IPS-NIHi7 (cell line): ENCODE measurements at regions not wholly inside any gene's neighbourhood (a gene's known extent, or its start where the extent isn't known, plus 50 kb on each side); places are given as distances from the start of the nearest gene placed in this dataset.

Source experiments
- DNase-seq: peaks from one replicate; pipeline ENCODE4 v3.0.0; 2012; ENCODE audit warnings: mixed read lengths; ENCODE audit errors: extremely low spot score

DNA sequence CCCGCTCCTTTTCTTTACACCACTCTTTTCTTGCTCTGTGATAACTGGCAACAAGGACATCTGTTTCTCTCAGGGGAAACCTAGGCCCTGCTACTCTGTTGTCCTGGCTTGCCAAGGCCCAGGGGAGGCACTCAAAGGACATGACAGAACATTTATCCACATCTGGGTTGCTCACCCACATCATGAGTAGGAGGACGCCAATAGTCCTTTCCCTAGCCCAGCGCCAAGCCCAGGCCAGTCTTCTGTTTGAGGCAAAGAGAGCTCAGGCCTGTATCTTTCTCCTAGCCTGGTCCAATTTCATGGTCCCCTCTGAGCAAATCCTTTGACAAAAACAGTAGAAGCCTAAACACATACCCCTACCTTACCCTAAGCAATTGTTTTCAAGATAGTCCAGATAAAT lies 366.8 kb upstream of the SGCD start:
- DNase-seq = no peak

DNA sequence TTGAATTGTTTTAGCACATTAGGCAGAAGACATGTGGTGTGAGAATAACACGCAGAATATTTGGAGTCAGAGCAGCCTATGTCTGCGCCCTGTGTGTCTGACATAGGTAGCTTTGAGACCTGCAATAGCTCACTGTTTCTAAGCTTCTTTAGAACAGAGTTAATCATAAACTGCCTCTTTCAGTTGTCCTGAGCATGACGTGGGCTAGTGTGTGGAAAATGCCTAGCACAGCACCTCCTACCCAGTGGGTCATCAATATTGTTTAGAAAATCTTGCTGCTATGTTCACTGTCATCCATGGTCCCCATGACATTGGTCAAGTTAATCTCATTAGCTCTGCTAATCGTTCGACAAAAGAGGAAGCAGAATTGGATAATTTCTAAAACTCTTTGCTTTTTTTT lies 357.4 kb upstream of the SGCD start:
- DNase-seq = no peak

DNA sequence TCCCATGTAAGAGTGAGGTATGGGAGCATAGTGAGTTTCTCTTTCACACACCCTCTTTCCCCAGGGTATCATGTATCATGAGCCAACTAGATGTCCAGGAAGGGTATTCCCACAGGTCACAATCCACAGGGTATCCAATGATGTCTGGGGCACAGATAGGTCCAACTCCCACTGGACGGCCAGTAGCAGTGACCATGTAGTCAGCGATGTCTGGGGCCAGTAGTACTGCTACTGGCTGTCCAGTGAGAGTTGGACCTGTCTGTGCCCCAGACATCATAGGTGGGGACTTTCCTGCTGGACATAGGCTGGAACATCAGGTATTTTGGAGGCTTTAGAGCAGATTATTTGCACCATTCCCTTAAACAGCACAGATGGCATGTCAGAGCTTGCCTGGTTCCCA lies 352.6 kb upstream of the SGCD start:
- no peak for DNase-seq

DNA sequence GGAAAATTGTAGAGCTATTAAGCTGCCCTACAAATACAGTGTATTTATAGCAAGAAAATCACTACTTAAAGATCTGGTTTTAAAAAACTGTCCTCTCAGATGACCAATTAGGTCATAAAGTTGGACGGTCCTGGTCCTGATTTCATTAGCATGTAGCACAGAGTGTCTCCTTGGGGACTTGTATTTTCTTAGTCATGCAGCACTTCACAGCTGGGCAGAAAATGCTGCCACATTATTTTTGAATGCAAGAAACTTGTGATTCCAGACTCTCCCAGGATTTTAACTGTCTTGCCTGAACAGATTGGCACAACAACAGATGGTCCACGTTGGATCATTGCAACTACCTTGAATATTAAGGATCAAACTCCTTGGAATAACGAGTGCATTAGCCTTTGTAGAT lies 348.1 kb upstream of the SGCD start:
- DNase-seq = no peak

DNA sequence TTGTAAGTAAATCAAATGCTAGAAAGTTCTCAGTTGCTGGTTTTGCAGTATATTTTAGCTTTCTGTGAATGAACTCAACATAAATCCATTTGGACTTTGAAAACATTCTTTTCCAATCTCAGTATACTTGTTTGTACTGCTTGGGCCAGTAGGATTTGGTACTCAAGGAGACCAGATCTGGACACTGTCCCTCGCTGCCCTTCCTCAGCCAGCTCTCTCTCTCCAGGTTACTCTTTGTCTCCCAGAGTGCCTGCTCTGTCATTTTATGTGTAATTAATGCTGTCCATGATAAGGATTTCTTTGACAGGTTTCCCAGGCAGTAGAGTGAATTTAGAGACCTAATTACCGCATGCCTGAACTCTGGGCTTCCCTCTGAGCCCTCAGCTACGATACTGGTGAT lies 344.6 kb upstream of the SGCD start:
- no peak for DNase-seq

DNA sequence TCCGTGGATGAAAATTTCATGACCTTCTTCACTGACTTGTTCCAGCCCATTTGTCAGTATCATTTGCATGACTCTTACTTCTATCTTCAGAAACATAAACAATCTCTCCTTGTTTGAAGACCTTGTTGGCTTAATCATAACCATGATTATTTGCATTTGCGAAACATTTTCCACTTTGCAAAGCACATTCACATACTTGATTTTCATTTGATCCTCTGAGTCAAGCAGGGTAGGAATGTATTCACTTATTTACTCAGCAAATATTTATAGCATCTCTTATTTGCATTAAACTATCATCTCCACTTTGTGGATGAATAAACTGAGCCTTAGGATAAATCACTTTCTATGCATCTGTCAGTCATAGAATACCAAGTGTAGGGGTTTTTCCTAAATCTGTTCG lies 343.0 kb upstream of the SGCD start:
- DNase-seq = no peak

DNA sequence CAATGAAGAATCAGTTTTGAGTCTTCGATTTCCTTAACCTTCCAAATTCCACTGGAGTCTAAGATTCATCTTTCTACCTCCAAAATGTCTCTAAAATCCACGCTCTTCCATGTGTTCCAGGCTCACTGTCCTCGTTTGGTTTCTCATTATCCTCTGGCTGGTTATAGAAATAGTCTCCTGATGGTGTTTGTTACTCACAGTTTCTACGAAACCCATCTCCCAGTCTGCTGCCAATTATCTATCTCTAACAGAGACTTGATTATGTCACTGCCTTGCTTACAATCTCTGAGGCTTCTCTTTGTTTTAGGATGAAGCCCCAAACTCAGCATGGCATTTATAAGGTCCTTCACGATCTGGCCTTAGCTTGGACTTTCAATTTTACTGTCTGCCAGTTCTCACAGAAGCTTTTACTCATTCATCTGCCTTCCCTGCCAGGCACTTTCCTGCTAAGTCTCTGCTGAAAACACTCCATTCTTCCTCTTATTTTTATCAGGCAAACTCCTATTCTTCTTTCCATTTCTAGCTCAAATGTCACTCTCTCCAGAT lies 339.6 kb upstream of the SGCD start:
- no peak for DNase-seq

DNA sequence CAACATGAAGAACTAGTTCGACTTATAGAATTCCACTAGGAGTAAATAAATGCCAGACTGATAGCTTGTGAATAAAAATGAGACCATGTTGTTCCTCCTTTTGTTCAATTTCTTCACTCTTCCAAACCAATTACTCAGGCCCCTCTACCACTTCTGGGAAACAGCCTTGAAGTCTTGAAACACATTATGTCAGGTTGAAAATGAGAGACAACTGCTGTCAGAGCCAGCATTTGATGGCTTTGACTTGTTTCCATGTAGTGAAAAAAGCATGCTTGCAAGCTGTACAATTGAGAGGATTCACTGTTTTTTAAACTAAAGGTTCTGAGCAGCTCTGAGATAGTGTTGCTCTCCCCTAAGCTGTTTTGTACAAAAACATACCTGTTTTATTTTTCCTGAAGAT lies 337.1 kb upstream of the SGCD start:
- DNase-seq = no peak

DNA sequence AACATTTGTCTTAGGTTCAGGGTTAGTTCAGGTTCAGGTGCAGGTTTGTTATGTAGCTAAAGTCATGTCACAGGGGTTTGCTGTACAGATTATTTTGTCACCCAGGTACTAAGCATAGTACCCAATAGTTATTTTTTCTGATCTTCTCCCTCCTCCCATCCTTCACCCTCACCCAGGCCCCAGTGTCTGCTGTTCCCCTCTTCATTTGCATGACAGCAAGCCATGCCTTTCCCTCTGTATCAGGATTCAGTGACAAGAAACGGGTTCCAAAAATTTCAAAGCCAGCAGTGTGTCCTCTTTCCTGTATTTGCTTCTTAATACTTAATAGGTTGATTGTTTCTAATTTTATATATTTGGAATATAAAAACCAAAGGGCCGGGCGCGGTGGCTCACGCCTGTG lies 330.8 kb upstream of the SGCD start:
- no peak for DNase-seq

DNA sequence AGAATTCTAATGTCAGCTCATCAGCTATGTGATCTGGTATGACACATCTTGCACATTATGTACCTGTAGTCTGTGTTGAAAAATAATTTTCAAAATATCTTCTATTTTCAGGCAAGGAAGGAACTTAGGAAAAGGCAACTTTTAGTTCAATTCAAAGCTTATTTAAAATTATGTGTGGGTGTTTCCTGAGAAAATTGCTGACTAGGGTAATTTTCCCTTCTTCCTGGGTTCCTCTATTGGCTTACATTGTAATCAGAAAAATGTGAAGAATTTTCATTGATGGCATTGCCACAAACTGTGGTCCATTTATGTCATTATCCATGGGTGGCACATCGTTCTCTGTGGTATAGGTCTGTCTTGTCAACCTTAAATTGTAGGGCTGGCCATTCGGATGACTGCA lies 328.7 kb upstream of the SGCD start:
- no peak for DNase-seq

DNA sequence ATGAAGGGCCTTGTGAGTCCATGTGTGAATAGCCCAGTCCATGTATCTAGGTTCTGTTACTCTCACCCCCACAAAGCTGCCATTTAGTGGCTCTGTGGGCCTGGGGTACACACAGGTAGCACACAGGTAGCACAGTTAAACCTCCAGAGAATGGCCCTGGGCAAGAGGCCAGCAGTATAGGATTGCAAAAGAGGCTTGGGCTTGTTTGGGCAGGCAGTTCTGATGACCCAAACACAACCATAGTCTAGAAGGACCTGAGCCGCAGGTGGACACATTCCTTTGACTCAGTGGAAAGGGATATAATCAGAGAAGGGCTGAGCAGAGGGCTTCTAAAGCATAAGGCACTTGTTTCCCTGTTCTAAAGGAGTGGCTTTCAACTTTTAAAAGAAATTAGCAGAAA lies 326.8 kb upstream of the SGCD start:
- DNase-seq = no peak

DNA sequence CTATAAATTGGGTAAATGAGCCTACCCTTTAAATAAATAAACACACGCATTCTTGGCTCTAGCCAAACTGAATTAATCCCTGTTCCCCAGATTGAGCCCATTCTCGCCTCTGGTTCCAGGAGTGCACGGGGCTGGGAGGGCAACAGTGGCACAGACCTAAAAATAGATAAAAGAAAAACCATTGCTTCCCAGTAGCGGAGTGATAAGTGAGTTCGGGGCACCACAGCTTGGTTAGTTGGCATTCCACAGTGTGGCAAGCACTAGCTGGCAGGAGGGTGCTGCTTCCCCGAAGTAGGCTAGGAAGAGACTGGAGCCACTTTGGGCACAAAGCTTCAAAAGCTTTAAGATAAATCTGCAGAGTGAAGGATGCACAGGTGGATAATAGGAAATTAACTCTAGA lies 322.2 kb upstream of the SGCD start:
- DNase-seq = no peak

DNA sequence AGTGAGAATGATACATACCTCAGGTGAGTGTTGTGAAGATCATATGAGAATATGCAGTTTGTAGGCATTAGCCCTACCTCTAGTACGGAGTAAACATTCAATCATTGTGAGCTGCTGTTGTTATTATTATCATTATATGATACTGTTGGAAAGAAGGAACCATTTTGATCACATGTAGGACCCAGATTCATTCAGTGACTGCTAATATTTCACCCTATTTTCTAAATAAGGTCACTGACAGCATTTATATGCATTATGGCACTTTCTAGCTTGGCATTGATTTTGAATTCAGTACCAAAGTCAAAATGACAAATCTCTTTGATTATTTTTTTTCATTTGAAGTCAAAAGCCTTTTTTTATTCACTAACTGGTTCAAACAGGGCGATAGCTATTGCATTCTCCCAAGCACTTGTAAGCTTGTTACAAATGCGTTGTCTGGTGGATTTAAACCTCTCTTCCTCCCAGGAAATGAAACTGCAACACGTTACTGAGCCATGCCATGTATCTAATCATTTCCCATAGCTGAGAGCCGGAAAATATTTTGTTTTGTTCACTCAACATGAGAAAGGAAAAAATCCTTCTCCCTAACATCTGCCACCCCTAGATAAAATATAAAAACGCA lies 320.8 kb upstream of the SGCD start:
- no peak for DNase-seq

DNA sequence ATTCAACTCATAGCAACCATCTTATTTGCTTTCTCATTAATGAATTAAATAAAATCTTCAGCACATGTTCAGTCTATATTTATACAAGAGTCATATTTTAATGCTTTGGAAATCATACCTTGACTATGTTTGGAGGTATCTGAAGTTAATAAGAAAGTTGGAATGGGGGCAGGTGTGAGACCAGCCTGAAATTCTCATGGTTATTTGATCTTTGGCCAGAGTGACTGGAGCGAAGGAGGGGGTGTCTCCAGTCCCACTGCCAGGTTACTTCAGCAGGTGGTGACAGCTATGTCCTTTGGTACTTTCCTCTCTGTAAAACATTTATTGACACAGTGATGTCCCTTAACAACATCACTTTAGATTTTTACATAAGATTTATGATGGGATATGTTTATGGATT lies 318.1 kb upstream of the SGCD start:
- DNase-seq = no peak

DNA sequence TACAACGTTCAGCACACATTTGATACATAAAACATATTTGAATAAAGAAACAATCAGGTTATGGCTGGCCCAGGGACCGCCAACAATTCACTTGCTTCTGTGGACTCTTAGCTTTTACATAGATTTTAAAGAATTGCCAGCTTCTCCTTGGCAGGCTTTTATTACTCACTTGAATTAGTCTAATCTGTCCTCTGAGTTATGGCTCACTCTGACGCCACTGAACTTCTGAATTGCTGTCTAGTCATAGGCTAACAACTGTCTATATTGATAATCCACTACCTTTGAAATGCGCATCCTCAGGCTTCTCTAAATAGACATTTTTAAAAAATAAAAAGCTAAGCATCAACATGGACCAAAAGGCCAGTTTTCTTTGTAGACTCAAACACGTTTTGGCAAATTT lies 317.4 kb upstream of the SGCD start:
- no peak for DNase-seq

DNA sequence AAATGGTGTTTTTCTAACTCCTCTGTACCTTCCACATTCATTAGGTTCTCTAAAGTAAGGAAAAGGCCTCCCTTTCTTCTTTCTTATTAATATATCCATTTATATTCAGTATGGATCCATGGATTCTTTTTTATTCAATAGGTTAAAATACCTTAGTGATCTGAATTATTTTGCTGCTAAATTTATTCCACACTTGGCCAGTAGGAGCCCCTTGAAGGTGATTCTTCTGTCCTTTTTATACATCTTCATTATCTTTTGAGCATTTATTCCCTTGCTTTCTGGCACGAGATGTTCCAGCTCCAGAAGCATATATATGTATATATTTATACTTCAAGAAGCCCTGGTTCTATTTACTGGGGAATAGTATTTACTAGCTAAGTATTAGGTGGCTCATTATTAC lies 311.8 kb upstream of the SGCD start:
- DNase-seq = no peak

DNA sequence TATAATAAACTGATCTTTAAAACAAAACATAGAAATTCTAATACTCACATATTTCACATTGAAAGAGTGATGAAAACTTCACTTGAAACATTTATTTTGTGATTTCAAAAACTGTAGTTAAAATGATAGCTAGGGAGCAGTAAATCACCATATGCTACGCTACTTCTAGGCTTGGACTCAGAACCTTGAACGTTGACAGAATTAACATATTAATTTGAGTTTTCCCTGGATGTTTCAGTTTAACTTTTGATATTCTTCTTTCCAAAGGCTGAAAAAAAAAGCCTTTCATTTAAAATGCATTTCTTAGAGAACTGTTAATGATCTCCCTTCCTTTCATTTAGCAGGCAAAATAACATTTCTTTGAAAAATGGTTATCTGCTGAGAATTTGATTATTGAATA lies 307.8 kb upstream of the SGCD start:
- DNase-seq = no peak

DNA sequence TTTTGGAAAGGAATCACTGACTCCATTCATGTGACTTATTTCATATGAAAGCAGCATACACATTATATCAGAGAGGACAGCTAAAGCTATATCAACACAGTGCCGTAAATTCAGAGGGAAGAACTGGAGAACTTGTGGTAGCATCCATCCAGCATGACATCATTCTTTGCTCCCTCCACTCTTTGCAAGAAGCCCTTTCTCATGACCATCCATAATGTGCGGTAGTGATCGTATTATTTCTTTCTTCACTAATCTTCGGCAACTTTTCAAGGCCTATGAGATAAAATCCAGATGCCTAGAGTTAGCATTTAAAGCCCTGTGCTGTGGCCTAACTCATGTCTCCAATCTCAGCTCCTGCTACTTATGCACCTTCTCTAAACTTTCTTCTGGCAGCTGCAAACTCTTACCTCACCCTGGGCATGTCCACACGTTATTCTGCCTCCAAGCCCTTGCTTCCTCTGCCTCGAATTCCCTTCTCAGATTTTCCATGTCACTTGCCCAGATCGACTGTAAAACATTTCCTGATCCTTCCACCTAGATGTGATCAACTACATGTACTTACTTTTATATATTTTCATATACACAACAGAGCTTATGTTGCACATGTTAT lies 307.3 kb upstream of the SGCD start:
- no peak for DNase-seq

DNA sequence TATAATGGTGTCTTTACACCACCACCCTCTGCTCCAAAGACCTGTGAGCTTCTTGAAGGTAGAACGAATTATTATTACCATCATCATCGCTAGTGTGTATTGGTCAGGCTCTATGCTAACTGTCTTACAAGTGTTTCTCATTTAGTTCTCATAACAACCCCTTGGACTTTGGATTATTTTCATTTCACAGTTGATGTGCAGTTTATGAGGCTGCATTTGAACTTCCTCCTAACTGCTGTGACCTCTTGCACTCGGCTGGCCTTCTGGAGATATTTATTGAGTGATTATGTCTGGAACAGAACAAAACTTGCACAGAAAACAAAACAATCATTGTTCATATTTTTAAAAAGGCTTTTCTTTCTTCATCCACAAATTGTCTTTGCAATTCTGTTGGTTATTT lies 306.3 kb upstream of the SGCD start:
- no peak for DNase-seq

DNA sequence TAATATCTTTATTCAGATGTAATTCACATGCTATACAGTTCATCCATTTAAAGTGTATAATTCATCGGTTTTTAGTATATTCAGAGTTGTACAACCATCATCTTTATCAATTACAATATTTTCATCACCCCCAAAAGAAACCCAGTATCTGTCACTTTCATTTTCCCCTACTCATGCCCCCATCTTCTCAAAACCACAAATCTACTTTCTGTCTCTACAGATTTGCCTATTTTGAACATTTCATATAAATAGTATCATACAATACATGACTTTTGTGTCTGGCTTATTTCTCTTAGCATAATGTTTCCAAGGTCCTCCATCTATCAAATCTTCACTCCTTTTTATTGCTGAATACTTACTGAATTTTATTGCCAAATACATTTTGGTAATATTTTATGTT lies 305.1 kb upstream of the SGCD start:
- DNase-seq = no peak

DNA sequence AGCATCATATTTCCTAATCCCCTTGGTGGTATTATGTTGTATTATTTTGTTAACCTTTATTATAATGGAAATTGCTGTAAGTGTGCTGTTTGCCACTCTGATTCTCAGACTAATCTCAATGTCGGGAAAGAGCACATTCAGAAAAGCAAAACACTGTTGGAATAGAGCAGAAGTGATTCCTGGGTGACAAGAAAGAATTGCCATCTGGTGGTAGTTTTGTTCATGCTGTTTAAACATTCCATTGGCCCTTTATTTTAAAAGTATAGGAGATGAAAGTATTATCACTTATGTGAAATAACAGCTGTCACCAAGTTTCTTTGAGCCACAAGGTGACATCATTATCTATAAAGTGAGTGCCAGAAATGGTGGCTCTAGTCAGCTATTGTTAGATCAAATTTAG lies 301.3 kb upstream of the SGCD start:
- DNase-seq = no peak

DNA sequence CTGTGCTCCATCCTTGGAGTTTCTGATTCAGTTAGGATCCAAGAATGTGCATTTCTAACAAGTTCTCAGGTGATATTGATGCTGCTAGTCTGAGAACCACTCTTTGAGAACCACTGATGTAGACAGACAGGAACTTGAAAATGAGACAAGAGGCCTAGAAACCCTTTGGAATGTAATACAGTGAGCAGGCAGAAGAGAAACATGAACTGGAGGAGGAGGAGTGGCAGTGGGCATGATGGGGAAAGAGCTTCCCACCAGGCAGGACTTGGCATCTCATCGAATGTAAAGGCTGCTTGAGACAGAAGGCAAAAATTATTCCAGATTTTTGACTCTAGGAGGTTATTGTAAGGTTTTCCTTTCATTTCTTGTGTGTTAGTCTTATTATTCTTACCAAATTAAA lies 295.8 kb upstream of the SGCD start:
- no peak for DNase-seq

DNA sequence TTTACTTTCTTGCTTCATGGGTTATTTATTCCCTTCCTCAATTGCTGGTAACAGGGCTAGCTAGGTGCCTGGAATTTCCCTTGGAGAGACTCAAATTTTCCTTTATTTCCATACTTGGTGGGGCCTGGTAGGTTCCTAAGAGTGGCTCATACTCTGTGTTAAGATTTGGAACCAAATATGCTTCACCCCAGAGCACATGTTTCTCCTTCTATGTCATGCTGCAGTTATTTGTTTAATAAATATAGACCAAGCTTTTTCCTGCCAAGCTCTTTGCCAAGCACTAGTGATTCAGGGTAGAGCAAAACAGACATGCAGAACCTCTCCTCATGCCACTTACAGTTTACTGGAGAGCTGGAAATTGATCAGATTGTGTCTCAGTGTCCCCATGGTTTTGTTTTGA lies 290.3 kb upstream of the SGCD start:
- no peak for DNase-seq
